ENCODE measurements at regions not wholly inside any gene's neighbourhood (a gene's known extent, or its start where the extent isn't known, plus 50 kb on each side); places are given as distances from the start of the nearest gene placed in this dataset.

- Histone ChIP-seq H3K9ac (ENCODE audit: low read length) (no peak overlapping the region), H3K27me3 (ENCODE audit: insufficient read depth, low read depth, low read length) (no peaks in the 10 kb centered on the region), H3K4me2 (ENCODE audit: low read length) (no peak overlapping the region), H3K79me2 (replicated peaks; ENCODE audit: insufficient read depth, low read length) (no peaks in the 10 kb centered on the region), H3K4me3 (ENCODE audit: low read length) (no peak overlapping the region), H3K9me2 (ENCODE audit: insufficient read depth, low read length) (no peaks in the 10 kb centered on the region), H3K27ac (ENCODE audit: low read length) (no peak overlapping the region), H3K36me3 (ENCODE audit: insufficient read depth, low read length) (no peaks in the 10 kb centered on the region), H3F3A (ENCODE audit: insufficient read depth, low read length, poor library complexity, severe bottlenecking) (no peaks in the 10 kb centered on the region), H4K20me1 (ENCODE audit: insufficient read depth) (no peaks in the 10 kb centered on the region), H3K9me3 (ENCODE audit: low read length) (no peaks in the 10 kb centered on the region), H2AFZ (ENCODE audit: low read depth, low read length) (no peak overlapping the region)
- no peak for TF ChIP-seq EZH2 (IDR thresholded peaks at IDR 0.05; ENCODE audit: borderline replicate concordance, insufficient read depth, low read length, poor library complexity, severe bottlenecking)
- no peak for TF ChIP-seq SMC3 (conservative IDR thresholded peaks at IDR 0.05; ENCODE audit: poor library complexity)
- no peak for TF ChIP-seq MXI1 (conservative IDR thresholded peaks at IDR 0.05; ENCODE audit: poor library complexity, severe bottlenecking)
- no peak for TF ChIP-seq REST (IDR thresholded peaks at IDR 0.05; ENCODE audit: borderline replicate concordance)
- TF ChIP-seq RAD21 (conservative IDR thresholded peaks at IDR 0.05) = no peak
- no peak for TF ChIP-seq EP300 (conservative IDR thresholded peaks at IDR 0.05; ENCODE audit: poor library complexity, severe bottlenecking)
- TF ChIP-seq POLR2AphosphoS5 (IDR thresholded peaks at IDR 0.05) = no peak
- TF ChIP-seq TAF1 (IDR thresholded peaks at IDR 0.05; ENCODE audit: low read depth) = no peak
- no peak for TF ChIP-seq CTCF (IDR thresholded peaks at IDR 0.05; ENCODE audit: poor library complexity, severe bottlenecking)
Measured at GRCh38 chr16:14011001-14011400, 60.1 kb upstream of the MRTFB start.

- no peak overlapping the region for H3K27ac ChIP-seq (ENCODE audit: low read length)
- H3K9me2 ChIP-seq (ENCODE audit: insufficient read depth, low read length) = no peaks in the 10 kb centered on the region
- no peaks in the 10 kb centered on the region for H3K27me3 ChIP-seq (ENCODE audit: insufficient read depth, low read depth, low read length)
- H3K4me2 ChIP-seq (ENCODE audit: low read length) = no peak overlapping the region
- H3K9me3 ChIP-seq (ENCODE audit: low read length) = no peaks in the 10 kb centered on the region
- no peak overlapping the region for H3K9ac ChIP-seq (ENCODE audit: low read length)
- H3K79me2 ChIP-seq (replicated peaks; ENCODE audit: insufficient read depth, low read length) = no peaks in the 10 kb centered on the region
- no peaks in the 10 kb centered on the region for H4K20me1 ChIP-seq (ENCODE audit: insufficient read depth)
- no peak overlapping the region for H3K4me3 ChIP-seq (ENCODE audit: low read length)
- TF ChIP-seq REST (IDR thresholded peaks at IDR 0.05; ENCODE audit: borderline replicate concordance) (no peak), EZH2 (IDR thresholded peaks at IDR 0.05; ENCODE audit: borderline replicate concordance, insufficient read depth, low read length, poor library complexity, severe bottlenecking) (no peak), CTCF (IDR thresholded peaks at IDR 0.05; ENCODE audit: poor library complexity, severe bottlenecking) (no peak), POLR2AphosphoS5 (IDR thresholded peaks at IDR 0.05) (no peak), SMC3 (conservative IDR thresholded peaks at IDR 0.05; ENCODE audit: poor library complexity) (no peak), MXI1 (conservative IDR thresholded peaks at IDR 0.05; ENCODE audit: poor library complexity, severe bottlenecking) (no peak), TAF1 (IDR thresholded peaks at IDR 0.05; ENCODE audit: low read depth) (no peak), EP300 (conservative IDR thresholded peaks at IDR 0.05; ENCODE audit: poor library complexity, severe bottlenecking) (no peak), RAD21 (conservative IDR thresholded peaks at IDR 0.05) (no peak)
- no peak overlapping the region for H2AFZ ChIP-seq (ENCODE audit: low read depth, low read length)
- H3K36me3 ChIP-seq (ENCODE audit: insufficient read depth, low read length) = no peaks in the 10 kb centered on the region
- H3F3A ChIP-seq (ENCODE audit: insufficient read depth, low read length, poor library complexity, severe bottlenecking) = no peaks in the 10 kb centered on the region
Measured at GRCh38 chr16:14011846-14012245, 59.3 kb upstream of the MRTFB start.
